ENCODE measurements at regions not wholly inside any gene's neighbourhood (a gene's known extent, or its start where the extent isn't known, plus 50 kb on each side); places are given as distances from the start of the nearest gene placed in this dataset.

GRCh38 chr5:14090755-14091154, 52.4 kb upstream of the TRIO start:
- no peak for TF ChIP-seq CTCF (IDR thresholded peaks at IDR 0.05)
- ATAC-seq (ENCODE audit: low FRiP score) (no peak), DNase-seq (ENCODE audit: low spot score) (no peak)

- ATAC-seq (ENCODE audit: low FRiP score) = no peak
- no peak for DNase-seq (ENCODE audit: low spot score)
- no peak for TF ChIP-seq CTCF (IDR thresholded peaks at IDR 0.05)
Measured at GRCh38 chr5:14090290-14090689, 52.9 kb upstream of the TRIO start.

GRCh38 chr5:14089198-14089597, 53.9 kb upstream of the TRIO start:
- DNase-seq (ENCODE audit: low spot score) (no peak), ATAC-seq (ENCODE audit: low FRiP score) (no peak)
- TF ChIP-seq CTCF (IDR thresholded peaks at IDR 0.05) = no peak

GRCh38 chr5:14086261-14086660, 56.9 kb upstream of the TRIO start:
- DNase-seq (ENCODE audit: low spot score) (no peak), ATAC-seq (ENCODE audit: low FRiP score) (no peak)
- no peak for TF ChIP-seq CTCF (IDR thresholded peaks at IDR 0.05)

- DNase-seq (ENCODE audit: low spot score) = no peak
- no peak for ATAC-seq (ENCODE audit: low FRiP score)
- TF ChIP-seq CTCF (IDR thresholded peaks at IDR 0.05) = no peak
Measured at GRCh38 chr5:14082973-14083372, 60.2 kb upstream of the TRIO start.

- no peak for TF ChIP-seq CTCF (IDR thresholded peaks at IDR 0.05)
- DNase-seq (ENCODE audit: low spot score) (no peak), ATAC-seq (ENCODE audit: low FRiP score) (no peak)
Measured at GRCh38 chr5:14082523-14082922, 60.6 kb upstream of the TRIO start.

GRCh38 chr5:14081791-14082190, 61.4 kb upstream of the TRIO start:
- ATAC-seq (ENCODE audit: low FRiP score) (no peak), DNase-seq (ENCODE audit: low spot score) (no peak)
- TF ChIP-seq CTCF (IDR thresholded peaks at IDR 0.05) = no peak
